ENCODE measurements at regions not wholly inside any gene's neighbourhood (a gene's known extent, or its start where the extent isn't known, plus 50 kb on each side); places are given as distances from the start of the nearest gene placed in this dataset.

DNA sequence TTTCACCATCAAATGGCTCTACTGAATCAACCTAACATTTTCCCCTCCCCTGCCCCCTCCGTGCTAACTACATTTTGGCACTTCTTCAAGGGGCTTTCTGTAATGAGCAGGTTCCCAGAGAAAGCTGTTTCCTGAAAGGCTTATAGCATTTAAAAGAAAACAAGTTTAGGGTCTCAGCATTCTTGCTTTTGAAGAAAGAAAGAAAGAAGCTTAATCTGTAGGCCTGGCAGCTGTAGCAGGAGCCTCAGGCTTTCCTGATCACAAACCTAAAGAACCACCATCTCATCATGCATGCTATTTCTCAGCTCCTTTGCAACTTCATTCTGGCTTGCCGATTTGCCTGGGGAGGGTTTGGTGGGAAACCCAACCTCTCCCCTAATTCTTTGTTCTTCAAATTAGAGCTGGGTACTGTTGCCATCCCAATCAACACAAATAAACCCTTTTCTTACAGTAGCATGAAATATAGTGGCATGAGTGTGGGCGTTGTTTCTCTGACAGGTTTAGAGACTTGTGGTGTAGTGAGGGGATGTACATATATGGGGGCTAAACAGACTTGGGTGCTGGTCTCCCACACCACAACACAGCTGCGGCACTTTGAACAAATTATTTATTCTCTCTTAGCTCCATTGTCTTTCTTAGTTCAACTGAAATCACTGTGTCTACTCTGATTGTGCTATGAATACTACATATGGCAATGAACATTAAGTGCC is 160.5 kb upstream of the TNC start:
- Histone ChIP-seq H3K4me1 (ENCODE audit: low read length) (peaks cover 2% of the 10 kb centered on the region; the same call in 1 of the 2 replicates), H3K36me3 (replicated peaks; ENCODE audit: low read depth, low read length) (no peaks in the 10 kb centered on the region), H3K27ac (ENCODE audit: low read length) (no peak overlapping the region), H3K4me3 (ENCODE audit: low read length) (no peak overlapping the region), H3K4me2 (ENCODE audit: low read length) (no peak overlapping the region), H3K9me3 (ENCODE audit: insufficient read depth, low read length) (no peaks in the 10 kb centered on the region), H4K20me1 (ENCODE audit: insufficient read depth, low read length) (no peaks in the 10 kb centered on the region), H3K9ac (ENCODE audit: low read length) (no peak overlapping the region), H3K79me2 (ENCODE audit: low read length) (no peaks in the 10 kb centered on the region), H2AFZ (ENCODE audit: low read depth, low read length) (no peak overlapping the region), H3K27me3 (ENCODE audit: low read depth, low read length) (no peaks in the 10 kb centered on the region)
- no peak for TF ChIP-seq EZH2phosphoT487 (IDR thresholded peaks at IDR 0.05; ENCODE audit: low read depth)
- TF ChIP-seq, protein P1, sequence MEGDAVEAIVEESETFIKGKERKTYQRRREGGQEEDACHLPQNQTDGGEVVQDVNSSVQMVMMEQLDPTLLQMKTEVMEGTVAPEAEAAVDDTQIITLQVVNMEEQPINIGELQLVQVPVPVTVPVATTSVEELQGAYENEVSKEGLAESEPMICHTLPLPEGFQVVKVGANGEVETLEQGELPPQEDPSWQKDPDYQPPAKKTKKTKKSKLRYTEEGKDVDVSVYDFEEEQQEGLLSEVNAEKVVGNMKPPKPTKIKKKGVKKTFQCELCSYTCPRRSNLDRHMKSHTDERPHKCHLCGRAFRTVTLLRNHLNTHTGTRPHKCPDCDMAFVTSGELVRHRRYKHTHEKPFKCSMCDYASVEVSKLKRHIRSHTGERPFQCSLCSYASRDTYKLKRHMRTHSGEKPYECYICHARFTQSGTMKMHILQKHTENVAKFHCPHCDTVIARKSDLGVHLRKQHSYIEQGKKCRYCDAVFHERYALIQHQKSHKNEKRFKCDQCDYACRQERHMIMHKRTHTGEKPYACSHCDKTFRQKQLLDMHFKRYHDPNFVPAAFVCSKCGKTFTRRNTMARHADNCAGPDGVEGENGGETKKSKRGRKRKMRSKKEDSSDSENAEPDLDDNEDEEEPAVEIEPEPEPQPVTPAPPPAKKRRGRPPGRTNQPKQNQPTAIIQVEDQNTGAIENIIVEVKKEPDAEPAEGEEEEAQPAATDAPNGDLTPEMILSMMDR (IDR thresholded peaks at IDR 0.05; ENCODE audit: low read depth, low read length): no peak

DNA sequence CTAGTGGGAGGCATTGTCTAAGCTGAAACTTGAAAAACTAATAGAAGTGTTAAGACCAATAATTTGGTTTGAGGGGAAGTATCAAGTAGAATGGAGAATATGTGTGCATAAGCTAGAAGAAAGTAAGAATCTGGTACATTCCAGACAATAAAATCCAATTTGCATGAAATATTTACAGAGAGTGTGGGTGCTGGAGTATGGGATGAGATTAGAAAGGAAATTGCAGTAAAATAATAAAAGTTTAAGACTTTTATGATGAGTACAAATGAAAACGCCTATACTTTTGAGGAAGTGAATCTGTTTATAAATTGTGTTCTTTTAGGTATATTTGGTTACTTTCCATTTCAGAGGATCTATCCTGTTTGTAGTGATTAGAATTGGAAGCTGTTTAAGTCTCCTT is 165.4 kb upstream of the TNC start:
- Histone ChIP-seq H3K79me2 (ENCODE audit: low read length) (no peaks in the 10 kb centered on the region), H3K27ac (ENCODE audit: low read length) (no peak overlapping the region), H3K4me1 (ENCODE audit: low read length) (peaks cover 2% of the 10 kb centered on the region; the same call in 1 of the 2 replicates), H3K9ac (ENCODE audit: low read length) (no peak overlapping the region), H3K9me3 (ENCODE audit: insufficient read depth, low read length) (no peaks in the 10 kb centered on the region), H3K4me3 (ENCODE audit: low read length) (no peak overlapping the region), H4K20me1 (ENCODE audit: insufficient read depth, low read length) (no peaks in the 10 kb centered on the region), H3K36me3 (replicated peaks; ENCODE audit: low read depth, low read length) (no peaks in the 10 kb centered on the region), H3K4me2 (ENCODE audit: low read length) (no peak overlapping the region), H2AFZ (ENCODE audit: low read depth, low read length) (no peak overlapping the region), H3K27me3 (ENCODE audit: low read depth, low read length) (no peaks in the 10 kb centered on the region)
- no peak for TF ChIP-seq EZH2phosphoT487 (IDR thresholded peaks at IDR 0.05; ENCODE audit: low read depth)
- TF ChIP-seq, protein P1 (IDR thresholded peaks at IDR 0.05; ENCODE audit: low read depth, low read length): no peak

DNA sequence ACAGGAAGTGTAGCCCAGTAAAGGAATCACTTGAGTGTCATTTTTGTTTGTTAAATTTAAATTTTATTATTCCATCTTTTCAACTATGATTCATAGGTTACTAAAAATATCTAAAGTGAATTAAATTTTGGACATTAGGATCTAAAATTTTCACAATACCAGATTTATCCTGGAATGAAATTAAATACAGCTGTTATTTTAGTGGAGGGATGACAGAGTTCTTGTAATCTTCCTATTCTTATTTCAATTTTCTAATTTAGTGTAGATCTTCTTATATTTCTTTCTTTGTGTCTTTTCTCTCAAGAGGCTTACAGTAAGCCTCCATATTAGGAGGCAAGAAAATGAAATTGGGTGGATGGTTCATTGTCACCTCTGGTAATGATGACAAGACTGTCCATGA is 167.9 kb upstream of the TNC start:
- Histone ChIP-seq H3K27ac (ENCODE audit: low read length) (no peak overlapping the region), H3K9me3 (ENCODE audit: insufficient read depth, low read length) (no peaks in the 10 kb centered on the region), H3K36me3 (replicated peaks; ENCODE audit: low read depth, low read length) (no peaks in the 10 kb centered on the region), H3K4me3 (ENCODE audit: low read length) (no peak overlapping the region), H3K4me2 (ENCODE audit: low read length) (no peak overlapping the region), H3K4me1 (ENCODE audit: low read length) (peaks cover 2% of the 10 kb centered on the region; the same call in 1 of the 2 replicates), H3K9ac (ENCODE audit: low read length) (no peak overlapping the region), H2AFZ (ENCODE audit: low read depth, low read length) (no peak overlapping the region), H3K79me2 (ENCODE audit: low read length) (no peaks in the 10 kb centered on the region), H4K20me1 (ENCODE audit: insufficient read depth, low read length) (no peaks in the 10 kb centered on the region), H3K27me3 (ENCODE audit: low read depth, low read length) (no peaks in the 10 kb centered on the region)
- no peak for TF ChIP-seq EZH2phosphoT487 (IDR thresholded peaks at IDR 0.05; ENCODE audit: low read depth)
- TF ChIP-seq, protein P1 (IDR thresholded peaks at IDR 0.05; ENCODE audit: low read depth, low read length): no peak

DNA sequence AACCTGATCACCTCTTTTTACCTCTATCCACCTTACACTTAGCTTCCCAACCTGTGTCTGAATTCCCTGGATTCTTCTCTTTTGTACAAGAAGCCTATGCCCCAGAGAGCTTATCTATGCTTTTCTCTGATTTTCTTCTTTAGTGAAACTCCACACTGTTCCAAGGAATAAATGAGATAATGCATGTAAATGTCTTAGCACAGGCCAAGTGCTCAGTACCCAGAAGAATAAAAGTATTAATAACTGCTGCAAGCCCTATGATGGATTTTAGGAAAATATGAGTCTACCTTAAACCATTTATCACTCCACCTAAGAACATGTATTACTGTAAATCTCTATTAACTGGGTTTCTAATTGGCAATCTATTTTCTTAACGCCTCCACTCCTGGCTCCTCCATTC is 168.5 kb upstream of the TNC start:
- H3K4me2 ChIP-seq (ENCODE audit: low read length): no peak overlapping the region
- H3K79me2 ChIP-seq (ENCODE audit: low read length): no peaks in the 10 kb centered on the region
- H3K4me3 ChIP-seq (ENCODE audit: low read length): no peak overlapping the region
- H3K27ac ChIP-seq (ENCODE audit: low read length): no peak overlapping the region
- no peak overlapping the region for H3K9ac ChIP-seq (ENCODE audit: low read length)
- H3K4me1 ChIP-seq (ENCODE audit: low read length): peaks cover 2% of the 10 kb centered on the region; the same call in 1 of the 2 replicates
- no peaks in the 10 kb centered on the region for H3K27me3 ChIP-seq (ENCODE audit: low read depth, low read length)
- no peaks in the 10 kb centered on the region for H3K36me3 ChIP-seq (replicated peaks; ENCODE audit: low read depth, low read length)
- H3K9me3 ChIP-seq (ENCODE audit: insufficient read depth, low read length): no peaks in the 10 kb centered on the region
- no peak overlapping the region for H2AFZ ChIP-seq (ENCODE audit: low read depth, low read length)
- TF ChIP-seq EZH2phosphoT487 (IDR thresholded peaks at IDR 0.05; ENCODE audit: low read depth): no peak
- TF ChIP-seq, protein P1 (IDR thresholded peaks at IDR 0.05; ENCODE audit: low read depth, low read length): no peak
- no peaks in the 10 kb centered on the region for H4K20me1 ChIP-seq (ENCODE audit: insufficient read depth, low read length)

Measured in OCI-LY3 (cell line).